ENCODE measurements at regions not wholly inside any gene's neighbourhood (a gene's known extent, or its start where the extent isn't known, plus 50 kb on each side); places are given as distances from the start of the nearest gene placed in this dataset.

- H3K4me1 ChIP-seq (ENCODE audit: insufficient read depth, low read length): no peaks in the 10 kb centered on the region
- H3K4me3 ChIP-seq (ENCODE audit: insufficient read depth, low read length): no peak overlapping the region
- no peaks in the 10 kb centered on the region for H3K9me3 ChIP-seq (ENCODE audit: low read depth, low read length)
- no peak overlapping the region for H2AFZ ChIP-seq (ENCODE audit: low read length)
- no peaks in the 10 kb centered on the region for H3K79me2 ChIP-seq (ENCODE audit: insufficient read depth, low read length)
- no peak overlapping the region for H3K4me2 ChIP-seq (ENCODE audit: insufficient read depth, low read length)
- H4K20me1 ChIP-seq (ENCODE audit: insufficient read depth, low read length): no peaks in the 10 kb centered on the region
- DNase-seq (ENCODE audit: insufficient read length, low spot score, missing footprints): no peak
- H3K27ac ChIP-seq (ENCODE audit: low read depth, low read length): no peak overlapping the region
- H3K27me3 ChIP-seq (ENCODE audit: insufficient read depth, low read length): no peaks in the 10 kb centered on the region
- no peak for TF ChIP-seq CTCF (IDR thresholded peaks at IDR 0.05; ENCODE audit: extremely low read depth, low read depth, low read length)
- no peaks in the 10 kb centered on the region for H3K36me3 ChIP-seq (ENCODE audit: insufficient read depth, low read length)
Measured at GRCh38 chr1:95340061-95340460, 106.1 kb downstream of the RWDD3 start.

- DNase-seq (ENCODE audit: insufficient read length, low spot score, missing footprints): no peak
- H3K4me1 ChIP-seq (ENCODE audit: insufficient read depth, low read length): no peaks in the 10 kb centered on the region
- no peaks in the 10 kb centered on the region for H3K36me3 ChIP-seq (ENCODE audit: insufficient read depth, low read length)
- TF ChIP-seq CTCF (IDR thresholded peaks at IDR 0.05; ENCODE audit: extremely low read depth, low read depth, low read length): no peak
- H3K4me2 ChIP-seq (ENCODE audit: insufficient read depth, low read length): no peak overlapping the region
- H3K9me3 ChIP-seq (ENCODE audit: low read depth, low read length): no peaks in the 10 kb centered on the region
- no peaks in the 10 kb centered on the region for H4K20me1 ChIP-seq (ENCODE audit: insufficient read depth, low read length)
- H2AFZ ChIP-seq (ENCODE audit: low read length): no peak overlapping the region
- no peaks in the 10 kb centered on the region for H3K27me3 ChIP-seq (ENCODE audit: insufficient read depth, low read length)
- H3K4me3 ChIP-seq (ENCODE audit: insufficient read depth, low read length): no peak overlapping the region
- H3K27ac ChIP-seq (ENCODE audit: low read depth, low read length): no peak overlapping the region
- H3K79me2 ChIP-seq (ENCODE audit: insufficient read depth, low read length): no peaks in the 10 kb centered on the region
Measured at GRCh38 chr1:95352767-95353166, 118.8 kb downstream of the RWDD3 start.

- H4K20me1 ChIP-seq (ENCODE audit: insufficient read depth, low read length): no peaks in the 10 kb centered on the region
- H3K9me3 ChIP-seq (ENCODE audit: low read depth, low read length): no peaks in the 10 kb centered on the region
- no peak overlapping the region for H3K27ac ChIP-seq (ENCODE audit: low read depth, low read length)
- no peak overlapping the region for H3K4me2 ChIP-seq (ENCODE audit: insufficient read depth, low read length)
- H3K79me2 ChIP-seq (ENCODE audit: insufficient read depth, low read length): no peaks in the 10 kb centered on the region
- H3K4me3 ChIP-seq (ENCODE audit: insufficient read depth, low read length): no peak overlapping the region
- no peak for DNase-seq (ENCODE audit: insufficient read length, low spot score, missing footprints)
- H3K4me1 ChIP-seq (ENCODE audit: insufficient read depth, low read length): no peaks in the 10 kb centered on the region
- no peak for TF ChIP-seq CTCF (IDR thresholded peaks at IDR 0.05; ENCODE audit: extremely low read depth, low read depth, low read length)
- no peak overlapping the region for H2AFZ ChIP-seq (ENCODE audit: low read length)
- no peaks in the 10 kb centered on the region for H3K36me3 ChIP-seq (ENCODE audit: insufficient read depth, low read length)
- no peaks in the 10 kb centered on the region for H3K27me3 ChIP-seq (ENCODE audit: insufficient read depth, low read length)
Measured at GRCh38 chr1:95353194-95353593, 119.2 kb downstream of the RWDD3 start.

GRCh38 chr1:95364546-95364945 lies 130.5 kb downstream of the RWDD3 start:
- no peaks in the 10 kb centered on the region for H3K27me3 ChIP-seq (ENCODE audit: insufficient read depth, low read length)
- H3K9me3 ChIP-seq (ENCODE audit: low read depth, low read length): no peaks in the 10 kb centered on the region
- H4K20me1 ChIP-seq (ENCODE audit: insufficient read depth, low read length): no peaks in the 10 kb centered on the region
- H3K36me3 ChIP-seq (ENCODE audit: insufficient read depth, low read length): no peaks in the 10 kb centered on the region
- H3K4me1 ChIP-seq (ENCODE audit: insufficient read depth, low read length): no peaks in the 10 kb centered on the region
- H3K79me2 ChIP-seq (ENCODE audit: insufficient read depth, low read length): no peaks in the 10 kb centered on the region
- no peak for TF ChIP-seq CTCF (IDR thresholded peaks at IDR 0.05; ENCODE audit: extremely low read depth, low read depth, low read length)
- no peak for DNase-seq (ENCODE audit: insufficient read length, low spot score, missing footprints)
- H2AFZ ChIP-seq (ENCODE audit: low read length): no peak overlapping the region
- H3K27ac ChIP-seq (ENCODE audit: low read depth, low read length): no peak overlapping the region
- no peak overlapping the region for H3K4me2 ChIP-seq (ENCODE audit: insufficient read depth, low read length)
- no peak overlapping the region for H3K4me3 ChIP-seq (ENCODE audit: insufficient read depth, low read length)
